Right hindlimb (tissue), 1 donor: ENCODE measurements at regions not wholly inside any gene's neighbourhood (a gene's known extent, or its start where the extent isn't known, plus 50 kb on each side); places are given as distances from the start of the nearest gene placed in this dataset.

Source experiments
- DNase-seq: peaks from one replicate; pipeline ENCODE4 v3.0.0-alpha.2; 2018

DNA sequence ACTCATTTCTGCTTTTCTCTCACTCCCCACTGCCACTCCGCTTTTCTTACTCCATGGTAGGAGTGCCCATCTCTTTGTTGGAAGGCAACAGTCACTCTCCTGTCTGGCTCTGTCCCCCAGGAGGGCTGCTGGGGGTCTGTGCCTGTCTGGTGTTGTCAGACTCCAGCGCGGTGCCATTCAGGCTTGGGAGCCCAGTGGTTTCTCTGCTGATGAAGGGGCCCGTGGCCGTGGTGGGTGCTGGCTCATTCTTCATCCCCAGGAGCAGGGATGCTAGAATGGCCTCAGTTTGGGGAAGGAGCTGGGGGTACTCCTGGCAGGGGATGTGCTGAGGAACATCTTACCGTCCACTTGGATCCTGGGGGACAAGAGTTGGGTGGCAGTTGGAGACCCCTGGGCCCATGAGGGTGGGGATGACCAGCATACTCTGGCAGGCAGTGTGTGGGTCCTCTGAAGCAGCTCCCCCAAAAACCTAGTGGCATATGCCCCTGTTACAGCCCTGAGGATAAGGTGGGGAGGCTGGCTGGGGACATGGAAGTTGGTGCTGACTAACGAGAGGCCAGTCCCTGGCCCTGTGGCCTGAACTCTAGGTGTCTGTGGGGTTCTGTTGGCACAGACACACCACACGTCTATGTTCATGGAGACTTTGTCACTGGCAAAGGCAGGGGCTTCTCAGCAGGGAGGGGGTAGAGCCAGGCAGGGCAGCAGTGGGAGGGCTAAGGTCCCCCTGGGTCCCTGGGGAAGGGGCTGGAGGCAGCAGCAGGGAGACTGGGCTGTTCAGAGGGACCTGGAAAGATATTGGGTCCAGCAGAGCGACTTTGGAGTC is 102.8 kb upstream of the RET start:
- DNase-seq: no peak

DNA sequence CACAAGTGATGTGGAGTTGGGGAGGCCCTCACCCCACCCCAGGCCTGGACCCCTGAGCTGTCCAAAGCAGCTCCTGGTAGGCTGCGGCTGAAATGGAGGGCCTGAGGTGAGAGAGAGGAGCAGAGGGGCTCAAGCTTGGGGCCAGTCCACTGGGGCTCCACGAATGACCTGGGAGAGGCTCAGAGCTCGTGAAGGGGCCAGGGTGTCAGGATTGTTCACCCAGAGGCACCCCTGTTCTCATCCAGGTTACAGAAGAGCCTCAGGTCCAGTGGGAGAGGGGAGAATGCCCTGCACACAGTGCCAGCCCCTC is 102.2 kb upstream of the RET start:
- no peak for DNase-seq

DNA sequence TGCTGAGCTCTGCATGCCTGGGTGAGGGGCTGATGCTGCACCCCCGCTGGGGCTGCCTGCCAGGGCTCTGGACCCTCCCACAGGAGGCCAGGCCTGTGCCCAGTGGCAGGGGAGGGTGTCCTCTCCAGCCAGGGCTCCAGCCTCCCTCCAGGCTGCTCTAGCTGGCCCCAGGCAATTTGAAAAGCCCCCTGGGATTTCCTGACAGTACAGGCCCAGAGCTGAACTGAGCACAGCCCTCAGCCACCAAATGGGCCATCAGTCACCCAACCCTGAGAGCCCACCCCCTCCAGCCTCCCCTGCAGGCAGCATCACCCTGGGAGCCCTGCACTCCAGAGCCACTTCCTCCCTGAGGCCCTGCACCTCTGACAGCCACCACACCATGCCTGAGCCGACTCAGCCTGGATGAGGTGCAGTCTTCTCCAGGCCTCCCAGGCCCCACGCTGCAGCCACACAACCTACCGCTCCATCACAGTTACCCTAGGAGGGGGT is 101.8 kb upstream of the RET start:
- no peak for DNase-seq

DNA sequence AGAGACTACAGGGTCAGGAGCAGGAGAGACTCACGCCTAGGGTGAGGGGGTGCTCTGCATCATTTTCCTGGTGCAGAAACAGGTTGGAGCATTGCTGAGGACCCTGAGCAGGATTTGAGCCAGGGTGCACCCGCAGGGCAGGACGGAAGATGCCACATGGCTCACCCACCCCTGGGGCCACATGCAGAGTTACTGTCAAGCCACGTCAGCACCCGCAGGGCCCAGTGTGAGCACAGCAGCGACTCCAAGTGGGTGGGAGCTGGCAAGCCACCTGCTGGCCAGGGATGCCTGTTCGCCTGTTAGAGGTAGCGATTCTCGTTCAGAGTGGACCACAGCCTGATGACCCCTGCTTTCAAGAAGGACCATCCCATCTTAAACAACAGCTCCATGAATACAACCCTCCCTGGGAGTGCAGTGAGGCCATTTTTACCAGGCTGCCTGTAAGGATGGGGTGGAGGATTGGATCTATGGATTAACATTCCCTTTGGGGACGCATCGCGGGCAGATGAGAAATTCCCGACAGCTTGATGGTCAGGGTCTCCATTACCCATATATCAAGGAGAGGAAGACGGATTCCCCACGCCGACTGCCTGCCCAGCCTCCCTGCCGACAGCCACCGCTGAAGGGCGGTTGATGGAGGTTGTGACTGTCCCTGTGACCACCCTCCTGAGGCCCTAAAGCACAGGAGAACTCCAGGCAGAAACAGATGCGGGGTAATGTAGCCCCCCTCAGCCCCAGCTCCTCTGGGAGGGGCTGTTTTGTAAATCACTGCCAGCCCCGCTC is 101.1 kb upstream of the RET start:
- DNase-seq: no peak

DNA sequence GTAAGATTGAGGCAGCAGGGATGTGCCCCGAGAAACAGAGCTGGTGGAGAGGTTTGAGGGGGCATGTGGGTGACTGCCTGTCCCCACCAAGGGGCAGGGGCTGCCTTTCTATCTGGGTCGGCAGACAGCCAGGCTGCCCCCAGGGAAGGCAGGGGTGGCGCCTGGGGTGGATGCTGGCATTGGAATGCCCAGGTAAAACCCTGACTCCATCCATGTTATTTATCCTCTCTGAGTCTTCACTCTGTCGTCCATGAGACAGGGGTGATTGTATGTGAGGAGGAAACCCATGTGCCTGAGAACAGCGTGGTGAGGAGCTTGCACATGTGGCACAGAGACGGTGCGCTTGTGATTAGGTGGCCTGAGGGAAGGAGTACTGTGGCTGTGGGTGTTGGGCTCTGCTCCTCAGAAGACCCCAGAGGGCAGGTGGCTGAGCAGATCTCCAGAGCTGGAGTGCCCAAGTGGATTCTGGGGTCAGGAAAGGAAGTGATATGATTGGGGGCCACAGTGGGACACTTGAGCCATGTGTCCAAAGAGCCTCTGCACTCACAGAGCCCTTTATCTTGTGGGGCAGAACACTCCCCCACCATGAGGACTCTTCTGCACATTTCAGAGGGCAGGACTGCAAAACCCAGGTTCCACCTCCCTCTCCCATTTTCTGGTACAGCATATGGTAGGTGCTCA is 100.4 kb upstream of the RET start:
- DNase-seq: no peak

DNA sequence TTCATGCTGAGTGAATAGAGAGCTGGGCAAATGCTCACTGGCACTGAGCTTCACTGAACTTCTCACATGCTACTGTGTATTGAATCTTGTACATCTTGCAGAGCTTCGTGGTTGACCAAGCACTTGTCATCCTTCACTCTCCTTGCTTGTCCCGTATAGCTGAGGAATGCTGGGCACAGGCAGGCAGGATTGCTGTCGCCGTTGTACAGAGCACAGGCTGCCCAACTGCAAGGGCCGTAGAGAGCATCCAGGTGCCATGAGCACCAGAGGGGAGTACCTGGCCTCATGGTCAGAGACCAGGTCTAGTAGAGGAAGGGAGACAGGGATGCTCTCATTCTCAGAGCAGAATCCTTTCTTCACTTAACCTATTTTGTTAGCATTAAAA is 99.8 kb upstream of the RET start:
- DNase-seq: no peak

DNA sequence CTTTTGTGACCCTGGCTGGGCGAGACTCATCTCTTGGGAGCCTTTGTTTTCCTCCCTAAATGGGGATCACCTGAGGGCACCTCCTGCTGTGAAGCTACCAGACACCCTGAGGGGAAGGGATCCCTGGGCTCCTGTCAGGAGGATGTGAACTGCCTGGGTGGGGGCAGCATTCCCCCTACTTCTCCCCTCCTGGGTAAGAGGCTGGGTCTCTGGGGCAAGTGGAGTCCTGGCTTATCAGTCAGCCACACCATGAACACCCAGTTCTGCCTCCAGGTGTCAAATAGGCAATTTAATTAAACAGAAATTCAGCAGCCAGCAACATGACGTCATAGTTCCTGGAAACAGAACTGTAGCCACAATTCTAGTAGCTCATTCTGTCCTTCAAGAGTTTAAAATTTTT is 97.7 kb upstream of the RET start:
- DNase-seq: no peak

DNA sequence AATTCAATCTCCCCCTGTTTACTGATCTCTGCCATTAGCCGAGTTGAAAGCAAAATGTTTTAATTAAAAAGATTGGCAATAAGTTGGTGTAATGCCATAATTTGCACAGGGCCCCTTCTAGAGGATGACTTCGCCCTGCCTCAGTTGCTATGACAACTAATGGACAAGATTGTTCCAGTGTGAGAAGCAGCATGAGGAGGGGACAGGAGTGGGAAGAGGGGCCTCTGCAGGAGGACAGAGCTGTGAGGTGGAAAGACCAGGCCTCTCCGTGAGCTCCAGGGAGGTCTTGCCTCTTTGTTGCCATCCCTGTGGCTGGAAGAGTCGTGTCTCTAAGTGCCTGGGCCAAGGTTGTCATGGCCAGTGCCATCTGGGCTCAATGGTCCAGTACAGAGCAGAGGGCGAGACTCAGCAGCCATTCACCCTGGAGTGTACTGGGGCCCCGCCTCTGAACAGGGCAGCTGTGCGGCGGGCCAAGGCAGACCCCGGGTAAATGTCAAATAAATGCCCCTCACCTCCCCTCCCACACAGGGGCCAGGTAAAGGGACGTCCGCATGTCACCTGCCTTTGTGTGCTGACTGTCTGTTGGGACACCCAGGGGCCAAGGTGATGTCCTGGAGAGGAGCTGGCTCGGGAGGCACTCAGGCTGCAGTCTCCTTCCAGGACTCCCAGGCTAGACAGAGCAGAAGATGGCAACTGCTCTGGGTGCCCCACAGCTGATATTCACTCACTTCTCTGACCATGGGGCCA is 97.0 kb upstream of the RET start:
- DNase-seq: no peak

DNA sequence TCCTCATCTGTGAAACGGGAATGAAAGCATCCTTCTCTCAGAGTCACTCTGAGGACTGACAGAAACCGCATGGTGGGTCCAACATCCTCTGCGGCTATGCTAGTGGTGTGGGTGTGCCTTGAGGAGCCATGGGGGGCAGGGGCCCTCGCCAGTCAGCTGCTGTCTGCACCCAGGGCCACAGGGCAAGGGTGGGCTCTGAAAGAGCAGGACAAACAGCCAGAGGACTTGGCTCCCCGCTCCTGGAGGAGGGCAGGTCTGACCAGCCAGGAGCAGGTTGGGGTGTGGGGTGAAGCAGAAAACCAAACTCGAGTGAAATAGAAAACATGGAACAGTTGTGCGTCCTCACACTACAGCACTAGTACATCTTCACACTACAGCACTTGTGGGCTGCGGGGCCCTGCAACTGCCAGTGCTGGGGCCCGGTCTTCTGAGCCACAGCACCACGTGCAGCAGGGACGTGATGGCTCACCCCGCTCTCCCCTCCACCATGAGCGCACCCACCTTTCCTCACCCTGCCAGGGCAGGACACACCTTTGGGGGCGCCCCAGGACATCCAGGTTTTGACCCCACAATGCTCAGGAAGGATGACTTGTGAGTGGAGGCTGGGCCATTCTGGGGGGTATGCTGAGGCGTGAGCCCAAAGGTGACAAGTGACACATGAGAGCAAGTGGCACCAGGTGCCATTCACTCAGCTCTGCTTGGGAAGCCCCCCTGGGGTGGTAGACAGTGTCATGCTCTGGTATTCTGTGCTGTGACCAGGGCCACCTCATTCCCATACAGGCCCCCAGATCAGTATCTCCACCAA is 96.1 kb upstream of the RET start:
- no peak for DNase-seq

DNA sequence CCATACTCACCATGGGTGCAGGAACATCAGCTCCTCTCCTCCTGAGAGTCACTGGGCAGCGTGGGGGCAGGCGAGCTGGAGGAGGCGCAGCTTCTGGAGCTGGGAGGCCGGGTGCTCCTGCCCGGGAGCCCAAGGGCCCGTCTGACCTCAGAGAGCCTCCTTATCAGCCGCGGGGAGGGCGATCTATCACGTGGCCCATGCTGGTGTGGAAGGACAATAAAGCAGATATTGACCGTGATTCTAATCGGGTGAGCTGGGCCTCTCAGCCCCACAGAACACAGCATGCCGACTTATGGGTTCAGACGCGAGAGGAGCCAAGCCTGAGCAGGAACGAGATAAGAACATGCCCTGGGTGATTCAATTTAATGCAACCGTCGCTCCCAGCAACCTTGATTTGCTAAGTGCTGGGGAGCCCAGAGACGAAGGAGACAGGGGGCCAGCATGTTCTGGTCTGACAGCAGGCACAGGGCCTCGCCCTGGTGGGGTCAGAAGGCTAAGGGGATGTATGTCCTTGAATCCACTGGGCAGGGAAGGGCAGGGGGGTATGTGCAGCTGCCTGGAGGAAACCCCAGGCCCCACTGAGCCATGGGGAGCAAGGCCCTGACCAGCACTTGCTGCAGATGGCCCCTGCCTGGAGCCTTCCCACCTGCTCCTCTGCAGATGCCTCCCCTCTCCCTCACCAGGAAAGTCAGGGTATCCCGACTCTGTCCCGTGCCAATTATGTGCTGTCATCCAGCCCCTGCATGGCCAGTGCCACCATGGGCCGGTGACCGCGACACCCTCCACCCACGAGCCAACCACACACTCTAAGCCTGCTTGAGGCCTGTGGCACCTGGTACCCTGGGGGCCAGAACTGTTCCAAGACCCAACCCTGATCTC is 95.3 kb upstream of the RET start:
- no peak for DNase-seq

DNA sequence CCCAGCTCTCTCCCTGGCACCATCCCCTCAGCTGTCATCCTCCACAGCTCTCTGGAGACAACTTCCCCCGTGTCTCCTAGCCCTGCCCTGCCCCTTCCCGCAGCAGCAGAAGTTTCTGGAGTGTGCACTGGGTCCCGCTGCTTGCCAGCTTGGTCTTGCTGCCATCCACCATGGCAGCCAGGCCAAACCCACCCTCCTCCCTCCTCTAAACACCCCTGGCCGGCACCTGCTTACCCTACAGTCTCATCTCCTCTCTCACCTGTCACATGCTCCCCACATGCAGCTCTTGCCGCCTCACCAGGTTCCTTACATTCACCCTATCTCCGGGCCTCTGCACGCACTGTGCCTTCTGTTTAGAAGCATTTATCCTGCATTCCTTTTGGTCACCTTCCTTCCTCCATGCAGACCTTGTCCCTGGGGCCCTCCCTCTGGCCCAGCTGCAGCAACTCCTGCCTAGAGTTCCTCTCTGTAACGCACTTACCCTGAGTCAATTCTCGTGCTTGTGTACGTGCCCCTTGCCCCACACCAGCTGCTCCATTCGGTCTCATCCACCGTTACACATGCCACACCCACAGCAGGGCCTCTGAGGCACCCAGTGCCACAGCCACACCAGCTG is 93.9 kb upstream of the RET start:
- DNase-seq: no peak

DNA sequence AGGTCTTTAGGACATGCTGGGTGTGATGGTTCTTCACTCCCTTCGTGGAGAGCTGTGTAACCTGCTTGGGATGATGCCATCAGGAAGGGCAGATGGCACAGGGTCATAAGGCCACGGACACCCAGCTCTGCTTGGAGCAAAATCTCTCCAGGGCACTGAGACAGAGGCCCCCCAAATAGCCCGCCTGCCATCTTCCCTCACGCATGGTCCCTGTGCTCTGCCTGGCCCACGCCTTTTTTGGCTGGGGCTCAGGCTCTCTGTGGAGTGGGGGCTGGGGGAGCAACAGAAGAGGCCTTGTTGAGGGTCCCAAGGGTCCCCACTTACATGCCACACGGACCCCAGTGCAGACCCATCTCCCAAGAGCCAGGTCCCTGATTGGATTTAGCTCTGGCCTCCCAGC is 93.3 kb upstream of the RET start:
- DNase-seq: no peak

DNA sequence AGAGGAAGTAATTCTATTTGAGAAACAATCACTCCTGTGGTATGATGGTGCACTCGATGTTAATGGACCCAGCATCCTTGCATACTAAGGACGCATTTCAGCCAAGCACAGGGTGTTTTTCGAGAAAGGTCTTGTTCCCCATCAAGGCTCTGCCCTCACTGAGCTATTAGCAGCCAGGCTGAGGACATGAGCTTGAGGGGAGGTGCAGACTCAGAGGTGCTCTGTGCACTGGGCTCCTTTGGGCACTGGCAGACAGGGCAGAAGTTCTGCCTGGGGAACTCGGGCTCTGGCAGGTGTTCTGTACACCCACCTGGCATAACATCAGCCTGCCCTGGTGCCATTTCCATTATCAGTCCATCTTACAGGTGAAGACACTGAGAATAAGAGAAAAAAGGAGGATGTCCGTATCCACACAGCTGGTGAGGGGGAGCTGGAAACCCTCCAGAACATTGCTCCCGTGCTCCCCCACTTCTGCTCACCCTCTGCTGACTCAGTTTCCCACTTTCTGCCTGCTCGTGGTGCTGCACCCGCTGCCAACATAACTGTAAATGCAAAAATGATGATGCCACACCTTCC is 92.7 kb upstream of the RET start:
- DNase-seq: no peak

DNA sequence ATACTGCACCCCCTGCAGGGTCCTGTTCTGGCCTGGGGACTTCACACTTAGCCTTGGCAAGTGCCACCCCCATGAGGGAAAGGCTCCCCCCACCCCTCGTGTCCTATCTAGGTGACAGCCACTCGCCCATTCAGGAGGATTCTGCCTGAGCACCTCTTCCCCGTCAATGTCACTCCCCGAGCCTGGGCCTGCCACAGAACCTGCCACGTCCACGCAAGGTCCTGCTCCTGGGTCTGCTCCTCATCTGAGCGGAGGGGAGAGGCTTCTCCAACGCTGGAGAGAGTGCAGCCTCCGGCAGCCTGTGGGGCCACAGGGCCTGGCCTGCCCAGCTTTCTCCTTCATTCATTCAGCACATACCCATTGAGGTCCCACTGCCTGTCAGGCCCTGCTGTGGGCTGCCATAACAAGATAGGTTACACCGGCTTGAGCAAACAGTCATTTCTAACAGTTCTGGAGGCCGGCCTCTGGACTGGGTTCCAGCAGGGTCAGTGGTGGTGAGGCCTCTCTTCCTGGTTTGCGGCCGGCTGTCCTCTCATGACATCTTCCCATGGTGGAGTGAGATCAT is 92.0 kb upstream of the RET start:
- DNase-seq: no peak

DNA sequence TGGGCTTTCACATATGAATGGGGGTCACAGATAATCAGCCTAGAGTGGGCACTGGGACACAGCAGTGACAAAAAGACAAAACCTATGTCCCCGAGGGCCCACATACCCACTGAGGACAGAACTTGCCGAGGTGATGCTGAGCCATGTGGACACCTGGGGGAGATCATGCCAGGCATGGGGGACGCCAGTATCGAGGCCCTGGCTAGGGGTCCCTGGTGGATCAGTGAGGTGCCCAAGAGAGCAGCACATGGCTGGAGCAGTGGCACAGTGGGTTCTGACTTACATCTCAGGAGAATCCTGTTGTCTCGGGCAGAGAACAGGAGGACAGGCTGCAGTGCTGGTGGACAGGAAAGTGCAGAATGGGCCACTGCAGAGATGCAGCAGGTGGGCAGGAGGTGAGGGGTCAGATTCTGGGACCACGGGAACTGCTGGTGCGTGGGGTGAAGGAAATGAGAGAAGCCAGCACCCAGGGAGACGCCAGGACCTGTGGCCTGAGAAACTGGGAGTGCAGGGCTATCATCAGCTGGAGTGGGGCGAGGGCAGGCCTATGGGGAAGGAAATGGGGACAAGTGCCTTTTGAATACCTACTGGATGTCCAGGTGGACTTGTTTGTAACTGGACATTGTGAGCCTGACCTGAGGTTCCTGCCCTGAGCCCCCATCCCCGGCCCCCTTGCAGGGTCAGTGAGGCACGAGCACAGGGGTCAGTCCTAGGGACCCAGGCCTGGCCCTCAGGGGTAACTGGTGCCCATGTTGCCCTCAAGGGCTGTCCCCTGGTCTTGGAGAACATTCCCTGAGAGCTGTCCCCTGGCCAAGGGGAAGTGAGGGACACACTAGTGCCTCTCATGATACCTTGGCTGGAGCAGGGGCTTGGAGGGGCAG is 91.2 kb upstream of the RET start:
- peak; percentile 8 for DNase-seq

DNA sequence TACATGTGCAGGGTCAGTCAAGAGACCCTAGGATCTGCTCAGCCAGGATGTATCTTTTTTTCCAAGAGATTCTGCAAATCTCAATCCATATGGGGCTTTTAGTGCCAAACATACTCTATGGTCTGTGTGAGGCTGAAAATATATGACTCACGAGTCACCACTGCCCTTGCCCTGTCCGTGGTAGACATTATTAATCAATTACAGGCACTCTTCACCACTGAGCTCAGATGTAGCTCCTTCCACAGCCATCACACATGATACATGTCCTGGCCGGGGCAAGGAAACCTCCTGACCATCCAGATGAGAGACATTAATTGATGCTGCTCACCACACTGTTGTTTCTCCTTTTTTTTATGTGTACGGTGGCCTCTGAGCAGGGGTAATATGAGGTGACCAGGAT is 90.2 kb upstream of the RET start:
- DNase-seq: no peak

DNA sequence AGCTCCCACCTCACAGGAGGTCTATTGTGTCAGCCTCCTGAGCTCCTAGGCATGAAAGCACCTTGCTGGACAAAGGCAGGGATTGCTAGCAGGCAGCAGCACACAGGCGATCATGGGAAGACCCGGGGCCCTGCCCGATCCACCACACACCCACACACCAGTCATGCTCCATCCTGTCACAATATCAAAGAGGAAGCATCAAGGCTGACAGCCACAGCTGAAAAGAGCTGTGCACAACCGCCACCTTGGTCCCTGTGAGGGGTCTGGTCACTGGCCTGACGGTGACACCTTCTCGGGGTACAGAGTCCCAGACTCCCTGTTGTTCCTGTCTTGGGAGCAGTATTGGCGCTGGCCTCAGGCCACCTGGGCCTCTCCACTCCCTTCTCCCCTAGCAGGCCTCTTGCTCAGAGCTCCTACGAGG is 89.7 kb upstream of the RET start:
- no peak for DNase-seq

DNA sequence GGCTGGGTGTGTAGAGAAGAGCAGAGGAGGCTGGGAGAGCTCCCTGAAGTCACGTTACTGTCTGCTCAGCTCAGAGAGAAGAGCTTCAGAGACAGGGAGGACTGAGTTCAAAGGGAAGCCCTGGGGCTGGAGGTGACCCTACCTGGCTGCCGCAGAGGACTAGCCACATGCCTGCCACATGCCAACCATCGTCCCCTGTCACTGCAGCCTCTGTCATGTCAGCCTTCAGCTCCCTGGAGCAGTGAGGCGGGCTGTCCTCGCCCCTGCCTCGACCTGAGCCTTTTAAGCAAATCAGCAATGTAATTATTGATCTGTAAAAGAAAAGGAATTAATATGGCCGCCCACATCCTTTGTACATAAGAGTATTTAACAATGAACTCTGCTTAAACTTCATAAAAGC is 89.3 kb upstream of the RET start:
- no peak for DNase-seq

DNA sequence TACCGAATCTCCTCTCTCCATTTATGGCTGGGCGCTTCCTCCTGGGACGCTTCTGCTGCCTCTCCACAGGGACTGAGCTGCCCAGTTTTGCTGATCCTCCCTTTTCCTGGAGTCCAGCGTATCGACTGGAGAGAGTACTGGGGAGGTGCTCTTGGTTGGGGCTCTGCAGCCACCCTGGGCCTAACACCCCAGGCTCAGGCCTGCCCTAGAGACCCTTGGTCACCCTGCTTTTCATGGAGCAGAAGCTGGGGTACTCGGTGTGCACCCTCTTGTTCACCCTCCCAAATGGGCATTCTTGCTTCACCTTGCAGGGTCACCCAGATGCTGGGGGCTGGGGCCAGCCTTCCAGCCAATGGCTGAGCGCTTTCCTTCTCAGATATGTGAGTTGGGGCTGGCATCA is 88.8 kb upstream of the RET start:
- no peak for DNase-seq
